A673 (cell line): ENCODE measurements at regions not wholly inside any gene's neighbourhood (a gene's known extent, or its start where the extent isn't known, plus 50 kb on each side); places are given as distances from the start of the nearest gene placed in this dataset.
A peak's percentile ranks its signal among the peaks of the same experiment; 100 is the strongest.

ENCODE experiments used
- BruUV-seq: library from RNA; stranded (reverse); fragments of 400-500 nt; replicated peaks from 2 replicates; lab custom pipeline; 2021; lab: Mats Ljungman, UMichigan
- CTCF ChIA-PET: fragments of 300-600 bp; sonication (Branson Sonifier 250); formaldehyde crosslinking; loops from one replicate; lab custom pipeline; 2022; ENCODE audit warnings: antibody characterized with exemption; lab: Charles Lee
- POLR2A ChIA-PET: fragments of 300-600 bp; sonication (Branson Sonifier 250); formaldehyde crosslinking; loops from one replicate; lab custom pipeline; 2022; ENCODE audit warnings: antibody characterized with exemption; ENCODE audit not compliant: low non-redundant PET; lab: Charles Lee
- DNase-seq: peaks from one replicate; pipeline ENCODE4 v3.0.0-alpha.2; 2015; ENCODE audit warnings: low spot score
- H3K27ac ChIP-seq: fragments of 200-600 bp; sonication (generic); 2 replicates; pipeline ENCODE4 v1.5.1; 2016; ENCODE audit warnings: mixed run types, low read depth, mild to moderate bottlenecking, mixed read lengths, antibody characterized with exemption, low read length; ENCODE audit not compliant: poor library complexity, severe bottlenecking
- H3K27me3 ChIP-seq: fragments of 200-600 bp; sonication (generic); replicated peaks from 2 replicates; pipeline ENCODE4 v1.6.1; 2017; ENCODE audit warnings: mixed run types, low read depth, mild to moderate bottlenecking, mixed read lengths, antibody characterized with exemption, low read length; ENCODE audit not compliant: insufficient read depth, poor library complexity
- H3K36me3 ChIP-seq: fragments of 200-600 bp; sonication (generic); 2 replicates; pipeline ENCODE4 v1.6.1; 2016; ENCODE audit warnings: mixed run types, mild to moderate bottlenecking, mixed read lengths, antibody characterized with exemption, low read length; ENCODE audit not compliant: insufficient read depth, poor library complexity, severe bottlenecking
- H3K4me1 ChIP-seq: fragments of 200-600 bp; sonication (generic); 2 replicates; pipeline ENCODE4 v1.6.1; 2017; ENCODE audit warnings: mixed run types, mild to moderate bottlenecking, mixed read lengths, antibody characterized with exemption, low read length; ENCODE audit not compliant: insufficient read depth, poor library complexity, severe bottlenecking
- H3K4me3 ChIP-seq: fragments of 200-600 bp; sonication (generic); 2 replicates; pipeline ENCODE4 v1.5.1; 2016; ENCODE audit warnings: low read depth, mixed run types, mild to moderate bottlenecking, mixed read lengths, low read length; ENCODE audit not compliant: poor library complexity, severe bottlenecking
- H3K9me3 ChIP-seq: fragments of 200-600 bp; sonication (generic); 2 replicates; pipeline ENCODE4 v1.6.1; 2016; ENCODE audit warnings: mixed run types, low read depth, mild to moderate bottlenecking, mixed read lengths, antibody characterized with exemption, low read length; ENCODE audit not compliant: poor library complexity, severe bottlenecking
- CTCF ChIP-seq: fragments of 300-800, 200-600 bp; sonication (generic); conservative IDR thresholded peaks from 2 replicates; pipeline ENCODE4 v1.5.1; 2017; ENCODE audit warnings: low read depth, mild to moderate bottlenecking, antibody characterized with exemption, low read length, moderate library complexity, mixed read lengths
- EZH2 ChIP-seq: fragments of 200-600 bp; sonication (generic); IDR thresholded peaks from 2 replicates; pipeline ENCODE4 v1.6.1; 2017; ENCODE audit warnings: borderline replicate concordance, low read depth, mild to moderate bottlenecking, mixed read lengths, antibody characterized with exemption, low read length; ENCODE audit not compliant: poor library complexity, severe bottlenecking
- intact Hi-C: fragments of 100-400 bp; cut with micrococcal nuclease; formaldehyde crosslinking; loops from one replicate; pipeline ENCODE4 v1.10.0; 2022; ENCODE audit not compliant: unreplicated experiment

GRCh38 chr4:42278709-42279324 is 118.5 kb upstream of the SHISA3 start:
- no peak for DNase-seq
- CTCF ChIA-PET, result no interaction called here
- Histone ChIP-seq H3K27ac (no peak overlapping the region), H3K9me3 (no peaks in the 10 kb centered on the region), H3K36me3 (no peaks in the 10 kb centered on the region), H3K27me3 (no peaks in the 10 kb centered on the region), H3K4me1 (no peaks in the 10 kb centered on the region), H3K4me3 (no peak overlapping the region)
- intact Hi-C loops, result no loop called here
- no TSS peak for BruUV-seq
- POLR2A ChIA-PET, result no interaction called here
- TF ChIP-seq EZH2 (no peak), CTCF (peak; percentile 36)

- Histone ChIP-seq H3K4me3 (no peak overlapping the region), H3K9me3 (no peaks in the 10 kb centered on the region), H3K27me3 (no peaks in the 10 kb centered on the region), H3K27ac (no peak overlapping the region), H3K4me1 (no peaks in the 10 kb centered on the region), H3K36me3 (no peaks in the 10 kb centered on the region)
- intact Hi-C loops, result loop anchor here (5.0 kb wide), 2 partner anchors 323 to 587 kb away; no protein-coding TSS in a partner anchor
- DNase-seq, result peak; percentile 59
- POLR2A ChIA-PET, result no interaction called here
- TF ChIP-seq EZH2 (no peak), CTCF (peak; percentile 75)
- CTCF ChIA-PET, result interaction anchor here (0.6 kb wide), 1 partner anchor 242 kb away, joined by 3 read pairs; no protein-coding TSS in a partner anchor
- no TSS peak for BruUV-seq
Observed at GRCh38 chr4:42280327-42281095, 116.8 kb upstream of the SHISA3 start.

- ChIA-PET POLR2A (no interaction called here), CTCF (interaction anchor here (2.1 kb wide), 1 partner anchor 238 kb away, joined by 7 read pairs; no protein-coding TSS in a partner anchor)
- no peaks in the 10 kb centered on the region for H3K9me3 ChIP-seq
- intact Hi-C loops, result loop anchor here (1.0 to 5.0 kb wide), 4 partner anchors 239 to 589 kb away; no protein-coding TSS in a partner anchor
- H3K4me1 ChIP-seq, result no peaks in the 10 kb centered on the region
- TF ChIP-seq EZH2 (no peak), CTCF (no peak)
- H3K27me3 ChIP-seq, result no peaks in the 10 kb centered on the region
- DNase-seq, result no peak
- H3K4me3 ChIP-seq, result no peak overlapping the region
- H3K36me3 ChIP-seq, result no peaks in the 10 kb centered on the region
- BruUV-seq, result no TSS peak
- H3K27ac ChIP-seq, result no peak overlapping the region
Observed at GRCh38 chr4:42281324-42282020, 115.8 kb upstream of the SHISA3 start.
